Right lobe of liver (tissue), 4 donors: ENCODE measurements at regions not wholly inside any gene's neighbourhood (a gene's known extent, or its start where the extent isn't known, plus 50 kb on each side); places are given as distances from the start of the nearest gene placed in this dataset.

Experiments
- CTCF ChIP-seq, 4 donors: fragments of 200-600 bp in 3 of 4; fragments of 450-650 bp in 1 of 4; IDR thresholded peaks; one replicate each; pipeline versions ENCODE4 v1.5.1 to v1.8.0; 2016 to 2022; ENCODE audit warnings: antibody characterized with exemption in 4 of 4, mild to moderate bottlenecking in 2 of 4
- POLR2A ChIP-seq: fragments of 450-650 bp; IDR thresholded peaks from one replicate; pipeline ENCODE4 v1.6.1; 2017; ENCODE audit warnings: antibody characterized with exemption, mild to moderate bottlenecking
- donor health status: DM: no; HTN: no; CAD: no.
- donor health status: DM: no; HTN: no; CAD: no.
- donor health status: DM: no; HTN: yes; CAD: no.

GRCh38 chr19:31913103-31913661 lies 432.2 kb upstream of the ZNF507 start:
- TF ChIP-seq CTCF (IDR thresholded peaks at IDR 0.05) (no peak), POLR2A (no peak)
